Panc1 (cell line): ENCODE measurements at regions not wholly inside any gene's neighbourhood (a gene's known extent, or its start where the extent isn't known, plus 50 kb on each side); places are given as distances from the start of the nearest gene placed in this dataset.

Experiments used
- ATAC-seq: fragments of 200-7000 bp; cut with Tn5 transposase; 2 replicates; pipeline ENCODE4 v1.9.1; 2020; ENCODE audit warnings: mild to moderate bottlenecking, moderate library complexity
- BruUV-seq: library from RNA; stranded (reverse); fragments of 400-500 nt; replicated peaks from 2 replicates; lab custom pipeline; 2021; lab: Mats Ljungman, UMichigan
- CTCF ChIA-PET: fragments of 300-600 bp; sonication (Branson Sonifier 250); formaldehyde crosslinking; loops from one replicate; lab custom pipeline; 2022; ENCODE audit warnings: antibody characterized with exemption; lab: Charles Lee
- POLR2A ChIA-PET: fragments of 300-600 bp; sonication (Branson Sonifier 250); formaldehyde crosslinking; loops from one replicate; lab custom pipeline; 2022; ENCODE audit warnings: antibody characterized with exemption; lab: Charles Lee
- DNase-seq: peaks from one replicate; pipeline ENCODE4 v3.0.0-alpha.2; 2010; ENCODE audit warnings: low read depth, low spot score
- H3K27ac ChIP-seq: 2 replicates; pipeline ENCODE4 v1.5.1; 2011; ENCODE audit warnings: mild to moderate bottlenecking, low read length, inconsistent platforms
- H3K27me3 ChIP-seq: fragments of 200-500 bp; sonication (Bioruptor generic); 2 replicates; pipeline ENCODE4 v1.6.0; 2014; ENCODE audit warnings: low read length, inconsistent platforms; ENCODE audit not compliant: control insufficient read depth, insufficient read depth
- H3K36me3 ChIP-seq: fragments of 200-500 bp; sonication (Bioruptor generic); 2 replicates; pipeline ENCODE4 v1.5.1; 2014; ENCODE audit warnings: inconsistent platforms, mild to moderate bottlenecking, low read length, moderate library complexity; ENCODE audit not compliant: control insufficient read depth, insufficient read depth
- H3K4me1 ChIP-seq: 2 replicates; pipeline ENCODE4 v1.5.1; 2011; ENCODE audit warnings: inconsistent platforms, mild to moderate bottlenecking, low read length, moderate library complexity; ENCODE audit not compliant: control insufficient read depth, insufficient read depth
- H3K4me3 ChIP-seq, 2 experiments: 2 replicates each; pipeline ENCODE4 v1.5.1; 2011 to 2012; ENCODE audit warnings: low read depth in 2 of 2, low read length in 2 of 2, mild to moderate bottlenecking in 2 of 2, inconsistent platforms in 1 of 2, moderate library complexity in 1 of 2
- H3K9me3 ChIP-seq: fragments of 200-500 bp; sonication (Bioruptor generic); 2 replicates; pipeline ENCODE4 v1.5.1; 2014; ENCODE audit warnings: low read depth, mild to moderate bottlenecking, inconsistent platforms, low read length, moderate library complexity; ENCODE audit not compliant: control insufficient read depth, insufficient read depth
- CTCF ChIP-seq: fragments of 450-650 bp; IDR thresholded peaks from 2 replicates; pipeline ENCODE4 v1.5.1; 2017; ENCODE audit warnings: mild to moderate bottlenecking
- POLR2AphosphoS5 ChIP-seq: IDR thresholded peaks from 2 replicates; pipeline ENCODE4 v1.6.1; 2012; ENCODE audit warnings: mild to moderate bottlenecking, low read depth, low read length, moderate library complexity
- REST ChIP-seq, 2 experiments: IDR thresholded peaks; 2 replicates each; pipeline ENCODE4 v1.6.1; 2011 to 2012; ENCODE audit warnings: low read depth in 2 of 2, control low read depth in 1 of 2, low read length in 1 of 2, mild to moderate bottlenecking in 1 of 2, moderate library complexity in 1 of 2; ENCODE audit not compliant: insufficient read depth in 1 of 2
- SIN3A ChIP-seq: IDR thresholded peaks from 2 replicates; pipeline ENCODE4 v1.6.1; 2012; ENCODE audit warnings: low read depth, mild to moderate bottlenecking, low read length, moderate library complexity, borderline replicate concordance; ENCODE audit not compliant: insufficient read depth
- TCF7L2 ChIP-seq: IDR thresholded peaks from 2 replicates; pipeline ENCODE4 v1.6.1; 2011; ENCODE audit warnings: mild to moderate bottlenecking, low read depth, low read length, inconsistent platforms
- in situ Hi-C: cut with HindIII; loops from 2 replicates; pipeline ENCODE4 v1.10.0; 2016; ENCODE audit warnings: low sequenced_read_pairs, low pct_unique_long_range_greater_than_20kb
- intact Hi-C: fragments of 100-400 bp; cut with micrococcal nuclease; formaldehyde crosslinking; loops from one replicate; pipeline ENCODE4 v1.10.0; 2022; ENCODE audit not compliant: unreplicated experiment

- POLR2A ChIA-PET = no interaction called here
- DNase-seq (no peak), ATAC-seq (no peak)
- intact Hi-C loops (no loop called here), in situ Hi-C loops (no loop called here)
- H3K4me3 ChIP-seq = no peak overlapping the region
- H3K27ac ChIP-seq = no peak overlapping the region
- peaks cover 4% of the 10 kb centered on the region; the same call in 1 of the 2 replicates for H3K27me3 ChIP-seq
- CTCF ChIA-PET = no interaction called here
- no peaks in the 10 kb centered on the region for H3K9me3 ChIP-seq
- no peaks in the 10 kb centered on the region for H3K36me3 ChIP-seq
- no TSS peak for BruUV-seq
- no peaks in the 10 kb centered on the region for H3K4me1 ChIP-seq
- no peak for TF ChIP-seq REST (IDR thresholded peaks at IDR 0.05; ENCODE audit: insufficient read depth in 1 of 2, low read depth in 2 of 2, low read length in 1 of 2)
- no peak for TF ChIP-seq TCF7L2
- TF ChIP-seq POLR2AphosphoS5 = no peak
- no peak for TF ChIP-seq CTCF
These were observed 75.3 kb upstream of the IGLL5 start for GRCh38 chr22:22812031-22812905.

GRCh38 chr22:22813126-22814075, 74.2 kb upstream of the IGLL5 start:
- ChIA-PET CTCF (no interaction called here), POLR2A (no interaction called here)
- no peak for ATAC-seq
- H3K36me3 ChIP-seq = no peaks in the 10 kb centered on the region
- peaks cover 3% of the 10 kb centered on the region; the same call in 1 of the 2 replicates for H3K27me3 ChIP-seq
- no peaks in the 10 kb centered on the region for H3K4me1 ChIP-seq
- DNase-seq = no peak
- no peaks in the 10 kb centered on the region for H3K9me3 ChIP-seq
- in situ Hi-C loops (no loop called here), intact Hi-C loops (no loop called here)
- H3K27ac ChIP-seq = no peak overlapping the region
- TF ChIP-seq CTCF = no peak
- TF ChIP-seq SIN3A = no peak
- TF ChIP-seq TCF7L2 = no peak
- no peak overlapping the region for H3K4me3 ChIP-seq
- no TSS peak for BruUV-seq
